Brain microvascular endothelial cell (primary cell): ENCODE measurements at regions not wholly inside any gene's neighbourhood (a gene's known extent, or its start where the extent isn't known, plus 50 kb on each side); places are given as distances from the start of the nearest gene placed in this dataset.

Experiments
- DNase-seq: peaks from one replicate; pipeline ENCODE4 v3.0.0-alpha.2; 2020
- H3K27ac ChIP-seq: fragments of 250-450 bp; sonication (Bioruptor Pico); 2 replicates; pipeline ENCODE4 v1.5.1; 2020; ENCODE audit warnings: mild to moderate bottlenecking, moderate library complexity
- H3K27me3 ChIP-seq: fragments of 250-450 bp; sonication (Bioruptor Pico); replicated peaks from 2 replicates; pipeline ENCODE4 v1.5.1; 2020; ENCODE audit warnings: mild to moderate bottlenecking
- H3K36me3 ChIP-seq: fragments of 250-450 bp; sonication (Bioruptor Pico); replicated peaks from 2 replicates; pipeline ENCODE4 v1.5.1; 2020; ENCODE audit warnings: mild to moderate bottlenecking
- H3K4me3 ChIP-seq: 2 replicates; pipeline ENCODE4 v1.5.1; 2011; ENCODE audit warnings: low read depth, mild to moderate bottlenecking, control low read depth, low read length, moderate library complexity
- in situ Hi-C: cut with HindIII; loops from 2 replicates; pipeline ENCODE4 v1.10.0; 2017; ENCODE audit warnings: low sequenced_read_pairs, low pct_ligation_motif_present
- TF ChIP-seq, protein P1 (sequence below): IDR thresholded peaks from 2 replicates; pipeline ENCODE4 v1.5.1; 2011; ENCODE audit warnings: low read depth, mild to moderate bottlenecking, moderate library complexity, low read length, control low read depth, inconsistent platforms; ENCODE audit errors: missing control alignments

DNA sequence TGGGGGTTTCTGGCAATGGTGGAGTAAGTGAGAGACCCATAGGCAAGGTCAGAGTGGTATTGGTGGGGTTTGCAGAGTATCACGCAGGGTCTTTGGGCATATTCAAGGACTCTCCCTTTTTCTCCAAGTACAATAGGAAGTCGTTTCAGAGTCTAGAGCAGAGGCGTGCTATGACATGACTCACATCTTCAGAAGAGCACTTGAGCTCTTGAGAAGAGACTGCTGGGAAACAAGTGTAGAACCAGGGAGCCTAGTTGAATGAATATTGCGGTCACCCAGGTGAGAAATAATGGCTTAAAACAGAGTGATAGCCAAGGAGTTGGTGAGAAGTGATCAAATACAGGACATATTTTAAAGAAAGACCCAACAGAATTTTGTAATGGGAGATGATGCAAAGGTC is 813.4 kb downstream of the TLE1 start:
- TF ChIP-seq, protein P1, sequence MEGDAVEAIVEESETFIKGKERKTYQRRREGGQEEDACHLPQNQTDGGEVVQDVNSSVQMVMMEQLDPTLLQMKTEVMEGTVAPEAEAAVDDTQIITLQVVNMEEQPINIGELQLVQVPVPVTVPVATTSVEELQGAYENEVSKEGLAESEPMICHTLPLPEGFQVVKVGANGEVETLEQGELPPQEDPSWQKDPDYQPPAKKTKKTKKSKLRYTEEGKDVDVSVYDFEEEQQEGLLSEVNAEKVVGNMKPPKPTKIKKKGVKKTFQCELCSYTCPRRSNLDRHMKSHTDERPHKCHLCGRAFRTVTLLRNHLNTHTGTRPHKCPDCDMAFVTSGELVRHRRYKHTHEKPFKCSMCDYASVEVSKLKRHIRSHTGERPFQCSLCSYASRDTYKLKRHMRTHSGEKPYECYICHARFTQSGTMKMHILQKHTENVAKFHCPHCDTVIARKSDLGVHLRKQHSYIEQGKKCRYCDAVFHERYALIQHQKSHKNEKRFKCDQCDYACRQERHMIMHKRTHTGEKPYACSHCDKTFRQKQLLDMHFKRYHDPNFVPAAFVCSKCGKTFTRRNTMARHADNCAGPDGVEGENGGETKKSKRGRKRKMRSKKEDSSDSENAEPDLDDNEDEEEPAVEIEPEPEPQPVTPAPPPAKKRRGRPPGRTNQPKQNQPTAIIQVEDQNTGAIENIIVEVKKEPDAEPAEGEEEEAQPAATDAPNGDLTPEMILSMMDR, result no peak

DNA sequence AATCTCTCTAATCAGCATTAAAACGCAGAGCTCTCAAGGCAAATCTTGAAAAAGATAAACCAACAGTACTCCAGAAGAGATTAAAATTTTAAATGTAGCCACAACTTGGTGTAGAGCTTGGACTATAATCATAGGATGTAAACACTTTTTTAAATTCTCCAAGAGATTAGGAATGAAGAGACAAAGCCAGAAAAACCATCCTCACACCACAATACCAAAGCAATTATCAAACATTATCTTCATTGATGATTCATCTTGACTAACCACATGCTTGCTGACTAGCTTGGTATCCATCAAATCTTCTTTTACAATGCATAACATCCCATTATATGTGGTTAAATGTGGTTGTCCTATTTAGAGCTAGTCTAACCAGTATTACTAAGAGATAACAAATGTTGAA is 815.1 kb downstream of the TLE1 start:
- in situ Hi-C loops, result no loop called here

More for the DNA sequence above, 813.4 kb downstream of the TLE1 start:
- no peaks in the 10 kb centered on the region for H3K27me3 ChIP-seq
- no peak overlapping the region for H3K4me3 ChIP-seq
- H3K36me3 ChIP-seq, result no peaks in the 10 kb centered on the region
- DNase-seq, result no peak
- no peak overlapping the region for H3K27ac ChIP-seq
- in situ Hi-C loops, result no loop called here

GRCh38 chr9:80873861-80874260 is 815.5 kb downstream of the TLE1 start:
- no peaks in the 10 kb centered on the region for H3K36me3 ChIP-seq
- DNase-seq, result no peak
- in situ Hi-C loops, result no loop called here
- H3K27ac ChIP-seq, result no peak overlapping the region
- H3K4me3 ChIP-seq, result no peak overlapping the region
- TF ChIP-seq, protein P1, result no peak
- H3K27me3 ChIP-seq, result no peaks in the 10 kb centered on the region

More for the DNA sequence above, 815.1 kb downstream of the TLE1 start:
- Histone ChIP-seq H3K27me3 (no peaks in the 10 kb centered on the region), H3K36me3 (no peaks in the 10 kb centered on the region), H3K4me3 (no peak overlapping the region), H3K27ac (no peak overlapping the region)
- DNase-seq, result peak; percentile 42
- TF ChIP-seq, protein P1, result no peak

DNA sequence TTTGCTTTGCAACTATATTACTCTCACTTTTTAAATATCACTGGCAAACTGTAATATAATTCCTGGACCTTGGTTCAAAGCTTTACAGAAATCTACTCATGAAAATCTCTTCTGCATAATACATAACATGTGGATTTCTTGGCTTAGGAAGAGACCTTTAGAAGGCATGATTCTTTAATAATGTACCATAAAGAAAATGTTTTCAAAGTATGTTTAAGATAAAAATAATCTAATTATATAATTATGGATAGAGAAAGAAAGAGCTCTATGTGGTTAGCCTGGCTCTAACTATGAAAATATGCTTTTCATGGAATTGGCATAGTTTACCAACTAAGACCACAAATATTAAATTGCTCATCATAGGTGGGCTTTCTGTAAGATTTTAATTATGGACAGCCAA is 817.8 kb downstream of the TLE1 start:
- DNase-seq, result no peak
- in situ Hi-C loops, result no loop called here
- no peak overlapping the region for H3K4me3 ChIP-seq
- TF ChIP-seq, protein P1, result no peak
- no peaks in the 10 kb centered on the region for H3K27me3 ChIP-seq
- H3K27ac ChIP-seq, result no peak overlapping the region
- H3K36me3 ChIP-seq, result no peaks in the 10 kb centered on the region

DNA sequence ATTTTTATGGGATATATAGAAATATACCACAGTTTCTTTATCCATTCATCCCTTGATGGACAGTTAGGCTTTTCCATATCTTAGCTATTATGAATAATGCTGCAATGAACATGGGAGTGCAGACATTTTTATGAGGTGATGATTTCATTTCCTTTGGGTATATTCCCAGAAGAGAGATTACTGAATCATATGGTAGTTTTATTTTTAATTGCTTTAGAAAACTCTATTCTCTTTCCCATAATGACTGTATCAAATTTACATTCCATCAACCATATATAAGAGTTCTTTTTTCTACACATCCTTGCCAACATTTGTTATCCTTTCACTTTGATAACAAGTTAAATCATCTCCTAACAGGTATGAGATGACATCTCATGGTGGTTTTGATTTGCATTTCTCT is 821.6 kb downstream of the TLE1 start:
- in situ Hi-C loops, result no loop called here
- H3K27ac ChIP-seq, result peak overlapping the region; percentile 29
- TF ChIP-seq, protein P1, result no peak
- no peaks in the 10 kb centered on the region for H3K36me3 ChIP-seq
- DNase-seq, result no peak
- no peaks in the 10 kb centered on the region for H3K27me3 ChIP-seq
- no peak overlapping the region for H3K4me3 ChIP-seq

- TF ChIP-seq, protein P1, result no peak
- H3K4me3 ChIP-seq, result no peak overlapping the region
- peak; percentile 46 for DNase-seq
- no peaks in the 10 kb centered on the region for H3K36me3 ChIP-seq
- in situ Hi-C loops, result no loop called here
- peak overlapping the region; percentile 29 for H3K27ac ChIP-seq
- no peaks in the 10 kb centered on the region for H3K27me3 ChIP-seq
Measured at GRCh38 chr9:80866576-80867227, 822.6 kb downstream of the TLE1 start.
